DND-41 (cell line): ENCODE measurements at regions not wholly inside any gene's neighbourhood (a gene's known extent, or its start where the extent isn't known, plus 50 kb on each side); places are given as distances from the start of the nearest gene placed in this dataset.

Source experiments
- ATAC-seq: fragments of 200-7000 bp; cut with Tn5 transposase; 3 replicates; pipeline ENCODE4 v1.9.1; 2021; ENCODE audit warnings: low read depth; ENCODE audit not compliant: insufficient read depth
- DNase-seq: peaks from one replicate; pipeline ENCODE4 v3.0.0-alpha.2; 2020
- H2AFZ ChIP-seq: 2 replicates; pipeline ENCODE4 v1.6.0; 2012; ENCODE audit warnings: low read depth, low read length
- H3K27ac ChIP-seq: 2 replicates; pipeline ENCODE4 v1.5.1; 2012; ENCODE audit warnings: low read length, inconsistent platforms
- H3K27me3 ChIP-seq: fragments of 200-600 bp; sonication (generic); 2 replicates; pipeline ENCODE4 v1.6.0; 2012; ENCODE audit warnings: low read length, mild to moderate bottlenecking, inconsistent platforms; ENCODE audit not compliant: insufficient read depth, poor library complexity
- H3K36me3 ChIP-seq: 2 replicates; pipeline ENCODE4 v1.5.1; 2012; ENCODE audit warnings: low read length, inconsistent platforms; ENCODE audit not compliant: insufficient read depth
- H3K4me1 ChIP-seq: 2 replicates; pipeline ENCODE4 v1.5.1; 2012; ENCODE audit warnings: mild to moderate bottlenecking, low read length; ENCODE audit not compliant: insufficient read depth
- H3K4me2 ChIP-seq: 2 replicates; pipeline ENCODE4 v1.6.0; 2012; ENCODE audit warnings: mild to moderate bottlenecking, moderate library complexity, low read length, inconsistent platforms; ENCODE audit not compliant: insufficient read depth
- H3K4me3 ChIP-seq, 2 experiments: fragments of 200-600 bp in 1 of 2; shearing (Covaris generic) in 1 of 2; 2 replicates each; pipeline ENCODE4 v1.5.1; 2012 to 2016; ENCODE audit warnings: inconsistent platforms in 2 of 2, low read length in 2 of 2, mild to moderate bottlenecking in 2 of 2, low read depth in 1 of 2, moderate library complexity in 1 of 2
- H3K79me2 ChIP-seq: 2 replicates; pipeline ENCODE4 v1.6.0; 2012; ENCODE audit warnings: low read length, inconsistent platforms; ENCODE audit not compliant: insufficient read depth
- H3K9ac ChIP-seq: 2 replicates; pipeline ENCODE4 v1.6.0; 2012; ENCODE audit warnings: low read depth, mild to moderate bottlenecking, inconsistent platforms, low read length, moderate library complexity
- H3K9me3 ChIP-seq: 2 replicates; pipeline ENCODE4 v1.5.1; 2012; ENCODE audit warnings: low read length, moderate library complexity, mild to moderate bottlenecking, inconsistent platforms; ENCODE audit not compliant: insufficient read depth, severe bottlenecking
- H4K20me1 ChIP-seq: 2 replicates; pipeline ENCODE4 v1.6.0; 2012; ENCODE audit warnings: low read length; ENCODE audit not compliant: insufficient read depth
- EZH2 ChIP-seq: IDR thresholded peaks from 3 replicates; pipeline ENCODE4 v1.6.1; 2012; ENCODE audit warnings: borderline replicate concordance, low read depth, mild to moderate bottlenecking, moderate library complexity, low read length, inconsistent platforms; ENCODE audit not compliant: severe bottlenecking
- TF ChIP-seq, protein P1 (sequence below): IDR thresholded peaks from 2 replicates; pipeline ENCODE4 v1.5.1; 2012; ENCODE audit warnings: borderline replicate concordance, low read length, moderate library complexity, mild to moderate bottlenecking; ENCODE audit not compliant: poor library complexity, severe bottlenecking; ENCODE audit errors: extremely low read depth

DNA sequence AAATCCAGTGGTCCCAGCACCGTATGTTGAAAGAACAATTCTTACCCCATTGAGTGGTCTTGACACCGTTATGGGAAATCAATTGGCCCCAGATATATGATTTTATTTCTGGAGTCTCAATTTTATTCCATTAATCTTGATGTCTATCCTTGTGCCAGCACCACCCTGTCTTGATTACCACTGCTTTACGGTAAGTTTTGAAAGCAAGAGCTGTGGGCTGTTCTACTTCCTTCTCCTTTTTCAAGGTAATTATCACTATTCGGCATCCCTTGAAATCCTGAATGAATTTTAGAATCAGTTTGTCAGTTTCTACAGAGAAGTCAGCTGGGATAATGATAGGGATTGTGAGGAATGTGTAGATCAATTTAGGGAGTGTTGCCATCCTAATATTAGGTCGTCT, 160.8 kb upstream of the SFSWAP start:
- no peak overlapping the region for H3K27ac ChIP-seq
- H3K27me3 ChIP-seq, result no peaks in the 10 kb centered on the region
- no peak overlapping the region for H3K9ac ChIP-seq
- no peaks in the 10 kb centered on the region for H3K4me1 ChIP-seq
- H3K4me2 ChIP-seq, result no peak overlapping the region
- H3K79me2 ChIP-seq, result no peaks in the 10 kb centered on the region
- no peak overlapping the region for H3K4me3 ChIP-seq
- DNase-seq, result no peak
- H2AFZ ChIP-seq, result no peak overlapping the region
- no peaks in the 10 kb centered on the region; the same call in 1 of the 2 replicates for H4K20me1 ChIP-seq
- ATAC-seq, result no peak
- H3K9me3 ChIP-seq, result no peaks in the 10 kb centered on the region
- no peaks in the 10 kb centered on the region for H3K36me3 ChIP-seq
- TF ChIP-seq, protein P1, sequence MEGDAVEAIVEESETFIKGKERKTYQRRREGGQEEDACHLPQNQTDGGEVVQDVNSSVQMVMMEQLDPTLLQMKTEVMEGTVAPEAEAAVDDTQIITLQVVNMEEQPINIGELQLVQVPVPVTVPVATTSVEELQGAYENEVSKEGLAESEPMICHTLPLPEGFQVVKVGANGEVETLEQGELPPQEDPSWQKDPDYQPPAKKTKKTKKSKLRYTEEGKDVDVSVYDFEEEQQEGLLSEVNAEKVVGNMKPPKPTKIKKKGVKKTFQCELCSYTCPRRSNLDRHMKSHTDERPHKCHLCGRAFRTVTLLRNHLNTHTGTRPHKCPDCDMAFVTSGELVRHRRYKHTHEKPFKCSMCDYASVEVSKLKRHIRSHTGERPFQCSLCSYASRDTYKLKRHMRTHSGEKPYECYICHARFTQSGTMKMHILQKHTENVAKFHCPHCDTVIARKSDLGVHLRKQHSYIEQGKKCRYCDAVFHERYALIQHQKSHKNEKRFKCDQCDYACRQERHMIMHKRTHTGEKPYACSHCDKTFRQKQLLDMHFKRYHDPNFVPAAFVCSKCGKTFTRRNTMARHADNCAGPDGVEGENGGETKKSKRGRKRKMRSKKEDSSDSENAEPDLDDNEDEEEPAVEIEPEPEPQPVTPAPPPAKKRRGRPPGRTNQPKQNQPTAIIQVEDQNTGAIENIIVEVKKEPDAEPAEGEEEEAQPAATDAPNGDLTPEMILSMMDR, result no peak

DNA sequence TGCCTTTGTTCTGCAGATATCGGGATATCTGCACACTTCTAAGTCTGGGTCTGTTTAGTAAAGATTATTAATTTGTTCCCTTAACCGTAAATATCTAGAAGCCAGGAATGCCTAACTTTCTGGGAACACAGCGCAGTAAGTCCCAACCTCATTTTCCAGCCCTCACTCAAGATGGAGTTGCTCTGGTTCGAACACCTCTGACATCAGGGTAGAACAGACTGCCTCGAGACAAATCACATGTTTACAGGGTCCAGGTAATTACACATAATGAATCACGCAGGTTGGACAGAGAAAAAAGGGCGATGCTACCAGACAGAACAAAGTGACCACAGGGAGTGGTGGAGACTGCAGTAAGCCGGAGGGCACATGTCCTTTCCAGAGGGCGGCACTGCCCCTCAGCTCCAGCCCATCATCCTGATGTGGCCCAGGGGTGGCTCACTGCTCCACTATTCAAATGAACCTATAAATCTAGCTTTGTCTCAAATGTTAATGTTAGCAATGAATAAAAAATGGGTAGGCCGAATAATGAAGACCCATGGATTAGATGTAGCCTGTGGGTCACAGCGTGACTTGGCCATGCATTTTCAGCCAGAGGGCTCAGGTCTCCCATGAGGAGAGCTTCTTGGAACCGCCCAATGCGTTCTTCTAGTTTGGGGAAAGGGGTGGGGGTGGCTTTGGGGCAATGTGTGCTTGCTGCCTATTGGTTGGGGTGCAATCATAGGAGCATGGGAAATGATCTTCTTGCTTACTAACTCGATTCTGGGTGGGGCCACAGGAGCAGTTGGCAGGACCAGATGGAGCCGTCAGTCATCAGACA, 159.0 kb upstream of the SFSWAP start:
- Histone ChIP-seq H2AFZ (no peak overlapping the region), H3K27ac (no peak overlapping the region), H3K9ac (no peak overlapping the region), H3K36me3 (no peaks in the 10 kb centered on the region), H3K79me2 (no peaks in the 10 kb centered on the region), H3K27me3 (no peaks in the 10 kb centered on the region), H3K4me3 (no peak overlapping the region), H4K20me1 (no peaks in the 10 kb centered on the region; the same call in 1 of the 2 replicates), H3K4me1 (no peaks in the 10 kb centered on the region), H3K9me3 (no peaks in the 10 kb centered on the region), H3K4me2 (no peak overlapping the region)
- DNase-seq (no peak), ATAC-seq (no peak)
- TF ChIP-seq, protein P1, result no peak
- no peak for TF ChIP-seq EZH2

DNA sequence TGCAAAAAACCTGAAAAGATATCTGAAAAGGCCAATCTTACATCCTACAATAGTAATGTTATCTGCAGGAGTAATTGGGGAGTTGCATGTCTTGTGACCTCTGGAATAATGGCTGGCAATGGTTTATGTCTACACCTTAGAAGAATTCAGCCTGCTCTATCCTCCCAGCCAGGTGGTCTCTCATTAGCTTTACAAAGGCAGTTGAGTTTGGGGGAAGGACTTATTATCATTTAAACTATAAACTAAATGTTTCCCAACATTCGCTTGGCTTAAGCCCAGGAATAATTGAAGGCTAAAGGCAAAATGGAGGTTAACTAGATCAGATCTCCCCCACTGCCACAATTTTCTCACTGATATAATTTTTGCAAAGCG, 158.4 kb upstream of the SFSWAP start:
- ATAC-seq, result no peak
- no peaks in the 10 kb centered on the region for H3K79me2 ChIP-seq
- no peak overlapping the region for H3K4me3 ChIP-seq
- no peaks in the 10 kb centered on the region; the same call in 1 of the 2 replicates for H4K20me1 ChIP-seq
- H3K4me2 ChIP-seq, result no peak overlapping the region
- no peaks in the 10 kb centered on the region for H3K4me1 ChIP-seq
- no peak for DNase-seq
- H3K9ac ChIP-seq, result no peak overlapping the region
- H3K9me3 ChIP-seq, result no peaks in the 10 kb centered on the region
- H3K27ac ChIP-seq, result no peak overlapping the region
- H3K27me3 ChIP-seq, result no peaks in the 10 kb centered on the region
- TF ChIP-seq, protein P1, result no peak
- no peak for TF ChIP-seq EZH2
- no peak overlapping the region for H2AFZ ChIP-seq
- no peaks in the 10 kb centered on the region for H3K36me3 ChIP-seq
